ENCODE measurements at regions not wholly inside any gene's neighbourhood (a gene's known extent, or its start where the extent isn't known, plus 50 kb on each side); places are given as distances from the start of the nearest gene placed in this dataset.

DNA sequence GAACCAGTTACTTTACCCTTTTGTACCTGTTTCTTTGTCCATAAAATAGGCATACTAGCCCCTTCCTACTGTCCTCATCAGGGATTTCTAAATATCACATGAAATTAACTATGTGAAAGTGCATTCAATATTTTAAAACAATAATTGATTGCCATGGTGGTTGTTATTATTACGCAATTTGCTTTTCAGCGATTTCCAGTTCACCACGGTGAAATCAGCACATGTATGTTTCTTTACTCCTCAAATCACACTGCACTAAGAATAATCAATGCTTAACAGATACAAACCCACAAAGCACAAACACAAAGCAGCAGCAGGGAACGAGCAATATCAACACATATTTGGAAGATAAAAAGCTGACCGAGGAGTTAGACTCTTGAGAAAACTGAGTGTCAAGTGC is 371.3 kb upstream of the NOCT start:
- TF ChIP-seq, protein P1, sequence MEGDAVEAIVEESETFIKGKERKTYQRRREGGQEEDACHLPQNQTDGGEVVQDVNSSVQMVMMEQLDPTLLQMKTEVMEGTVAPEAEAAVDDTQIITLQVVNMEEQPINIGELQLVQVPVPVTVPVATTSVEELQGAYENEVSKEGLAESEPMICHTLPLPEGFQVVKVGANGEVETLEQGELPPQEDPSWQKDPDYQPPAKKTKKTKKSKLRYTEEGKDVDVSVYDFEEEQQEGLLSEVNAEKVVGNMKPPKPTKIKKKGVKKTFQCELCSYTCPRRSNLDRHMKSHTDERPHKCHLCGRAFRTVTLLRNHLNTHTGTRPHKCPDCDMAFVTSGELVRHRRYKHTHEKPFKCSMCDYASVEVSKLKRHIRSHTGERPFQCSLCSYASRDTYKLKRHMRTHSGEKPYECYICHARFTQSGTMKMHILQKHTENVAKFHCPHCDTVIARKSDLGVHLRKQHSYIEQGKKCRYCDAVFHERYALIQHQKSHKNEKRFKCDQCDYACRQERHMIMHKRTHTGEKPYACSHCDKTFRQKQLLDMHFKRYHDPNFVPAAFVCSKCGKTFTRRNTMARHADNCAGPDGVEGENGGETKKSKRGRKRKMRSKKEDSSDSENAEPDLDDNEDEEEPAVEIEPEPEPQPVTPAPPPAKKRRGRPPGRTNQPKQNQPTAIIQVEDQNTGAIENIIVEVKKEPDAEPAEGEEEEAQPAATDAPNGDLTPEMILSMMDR (conservative IDR thresholded peaks at IDR 0.05; ENCODE audit: low read depth, low read length), result no peak
- no peak for TF ChIP-seq EZH2phosphoT487 (IDR thresholded peaks at IDR 0.05; ENCODE audit: borderline replicate concordance, low read length)

All from PC-3 (cell line).